ENCODE measurements at regions not wholly inside any gene's neighbourhood (a gene's known extent, or its start where the extent isn't known, plus 50 kb on each side); places are given as distances from the start of the nearest gene placed in this dataset.
"Not testable (repeated sequence)": the region's sequence is repeated elsewhere in the genome, so short reads cannot be mapped to it uniquely, and the experiment has no call there.

DNA sequence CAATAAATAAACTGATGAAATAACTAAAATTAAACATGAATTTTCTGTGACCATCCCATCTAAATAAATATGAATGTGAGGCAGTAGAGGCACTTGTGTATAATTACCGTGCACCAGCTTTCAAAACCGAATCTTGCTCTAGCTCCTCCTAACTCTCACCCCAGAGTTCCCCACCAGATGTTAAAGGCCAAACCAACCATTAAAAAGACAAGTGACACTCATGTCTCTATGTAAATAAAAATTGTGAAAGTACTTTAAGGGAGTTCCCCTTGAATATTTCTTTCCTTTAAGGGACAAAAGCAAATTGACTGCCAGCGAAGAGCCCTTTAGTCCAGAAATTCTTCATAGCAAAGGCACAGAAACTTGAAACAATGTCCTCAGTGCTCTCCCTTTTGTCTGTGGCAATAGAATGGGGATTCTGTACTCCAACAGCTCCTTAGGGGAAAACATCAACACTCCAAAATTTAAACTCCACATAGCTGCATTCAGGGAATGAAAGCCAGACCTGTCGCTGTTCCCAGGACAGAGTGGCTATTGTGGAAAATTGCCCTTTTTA, 101.7 kb upstream of the SOX21 start:
- no peak for DNase-seq

DNA sequence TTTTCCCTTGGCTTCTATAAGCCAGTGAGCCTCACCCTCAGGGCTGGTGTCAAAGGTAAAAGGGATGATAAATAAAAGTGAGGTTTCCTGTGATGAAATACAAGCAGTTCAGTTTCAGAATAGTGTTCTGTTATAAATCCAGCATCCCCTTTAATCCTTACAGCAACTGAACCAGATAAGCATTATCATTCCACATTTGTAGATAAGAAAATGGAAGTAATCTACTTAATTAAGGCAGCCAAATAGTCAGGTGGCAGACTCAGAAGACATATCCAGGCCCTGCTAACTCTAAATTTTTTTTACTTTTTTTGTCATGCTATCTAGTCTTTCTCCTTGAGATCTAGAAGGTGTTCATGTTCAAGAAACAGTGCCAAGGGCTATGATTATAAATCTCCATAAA, 99.4 kb upstream of the SOX21 start:
- DNase-seq = no peak

GRCh38 chr13:94800423-94800822, 88.1 kb upstream of the SOX21 start:
- no peak for DNase-seq

GRCh38 chr13:94799299-94799698, 87.0 kb upstream of the SOX21 start:
- no peak for DNase-seq

GRCh38 chr13:94798738-94799137, 86.4 kb upstream of the SOX21 start:
- DNase-seq = no peak

DNA sequence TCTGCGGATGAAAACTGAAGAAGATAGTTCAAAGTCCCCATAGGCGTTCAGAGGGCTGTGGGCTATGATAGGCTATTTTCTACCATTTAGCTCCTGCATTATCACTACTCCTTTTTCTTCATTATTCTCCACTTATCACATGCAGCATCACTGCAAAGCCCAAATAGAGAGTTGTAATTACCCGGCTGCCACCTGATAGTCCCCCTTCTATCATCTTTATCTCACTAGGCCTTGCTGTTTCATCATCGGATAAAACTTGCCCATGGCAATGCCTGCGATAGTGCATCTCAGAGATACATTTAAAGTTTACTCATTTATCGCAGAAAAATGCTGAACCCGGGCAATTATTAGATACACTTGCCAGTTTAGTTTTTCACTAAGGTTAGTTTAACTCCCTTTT, 82.9 kb upstream of the SOX21 start:
- DNase-seq = no peak

DNA sequence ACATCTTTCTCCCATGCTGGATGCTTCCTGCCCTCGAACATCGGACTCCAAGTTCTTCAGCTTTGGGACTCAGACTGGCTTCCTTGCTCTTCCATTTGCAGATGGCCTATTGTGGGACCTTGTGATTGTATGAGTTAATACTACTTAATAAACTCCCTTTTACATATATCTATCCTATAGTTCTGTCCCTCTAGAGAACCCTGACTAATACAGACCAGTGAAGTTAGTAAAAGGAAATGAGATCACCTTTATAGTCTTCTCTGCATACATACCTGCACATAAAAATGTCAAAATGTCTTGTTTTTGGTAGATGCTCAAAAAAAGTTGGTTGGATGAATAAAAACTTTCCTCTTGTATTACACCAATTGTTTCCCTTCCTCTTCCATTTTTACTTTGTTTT, 73.9 kb upstream of the SOX21 start:
- DNase-seq = not testable (repeated sequence)

- DNase-seq = no peak
Observed at GRCh38 chr13:94784066-94784465, 71.7 kb upstream of the SOX21 start.

GRCh38 chr13:94783489-94783888, 71.1 kb upstream of the SOX21 start:
- no peak for DNase-seq

DNA sequence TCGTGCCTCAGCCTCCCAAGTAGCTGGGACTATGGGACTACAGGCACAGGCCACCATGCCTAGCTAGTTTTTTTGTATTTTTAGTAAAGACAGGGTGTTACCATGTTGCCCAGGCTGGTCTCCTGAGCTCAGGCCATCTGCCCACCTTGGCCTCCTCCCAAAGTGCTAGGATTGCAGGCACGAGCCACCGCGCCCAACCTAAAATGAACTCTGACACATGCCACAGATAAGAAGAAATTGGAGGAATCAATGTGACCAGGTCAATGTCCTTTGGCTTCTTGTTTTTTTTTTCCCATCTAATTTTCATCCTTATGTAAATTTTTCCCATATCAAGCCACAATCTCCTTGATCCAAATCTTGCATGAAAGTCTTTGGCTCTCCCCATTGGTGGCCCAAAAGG, 68.1 kb upstream of the SOX21 start:
- DNase-seq = no peak

DNA sequence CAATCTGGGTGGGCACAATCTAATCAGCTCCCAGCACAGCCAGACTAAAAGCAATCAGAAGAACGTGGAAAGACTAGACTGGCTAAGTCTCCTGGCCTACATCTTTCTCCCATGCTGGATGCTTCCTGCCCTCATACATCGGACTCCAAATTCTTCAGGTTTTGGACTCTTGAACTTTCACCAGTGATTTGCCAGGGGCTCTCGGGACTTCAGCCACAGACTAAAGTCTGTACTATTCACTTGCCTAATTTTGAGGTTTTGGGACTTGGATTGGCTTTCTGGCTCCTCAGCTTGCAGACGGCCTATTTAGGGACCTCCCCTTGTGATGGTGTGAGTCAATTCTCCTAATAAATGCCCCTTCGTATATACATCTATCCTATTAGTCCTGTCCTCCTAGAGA, 66.6 kb upstream of the SOX21 start:
- DNase-seq = no peak

- DNase-seq = no peak
Observed at GRCh38 chr13:94778585-94778984, 66.2 kb upstream of the SOX21 start.

DNA sequence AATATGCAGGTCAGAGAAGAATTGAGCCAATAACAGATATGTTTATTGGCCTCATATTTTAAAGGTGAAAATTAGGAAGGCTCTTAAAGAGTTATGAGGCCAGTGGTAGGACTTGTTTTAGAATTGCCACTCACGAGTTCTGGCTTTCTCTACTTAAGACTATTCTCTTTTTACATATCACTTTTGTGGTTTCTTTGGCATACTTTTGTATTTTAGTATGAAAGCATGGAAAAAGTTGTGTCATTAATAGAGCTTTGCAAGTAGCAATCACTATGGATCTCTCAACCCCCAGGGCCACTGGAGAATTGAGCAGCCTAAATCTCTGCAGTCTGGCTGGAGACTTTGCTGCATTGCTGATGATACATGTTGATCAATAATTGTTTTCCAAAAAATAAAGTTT, 64.6 kb upstream of the SOX21 start:
- no peak for DNase-seq

- no peak for DNase-seq
Observed at GRCh38 chr13:94776300-94776699, 64.0 kb upstream of the SOX21 start.

GRCh38 chr13:94765814-94766213, 53.5 kb upstream of the SOX21 start:
- no peak for DNase-seq

DNA sequence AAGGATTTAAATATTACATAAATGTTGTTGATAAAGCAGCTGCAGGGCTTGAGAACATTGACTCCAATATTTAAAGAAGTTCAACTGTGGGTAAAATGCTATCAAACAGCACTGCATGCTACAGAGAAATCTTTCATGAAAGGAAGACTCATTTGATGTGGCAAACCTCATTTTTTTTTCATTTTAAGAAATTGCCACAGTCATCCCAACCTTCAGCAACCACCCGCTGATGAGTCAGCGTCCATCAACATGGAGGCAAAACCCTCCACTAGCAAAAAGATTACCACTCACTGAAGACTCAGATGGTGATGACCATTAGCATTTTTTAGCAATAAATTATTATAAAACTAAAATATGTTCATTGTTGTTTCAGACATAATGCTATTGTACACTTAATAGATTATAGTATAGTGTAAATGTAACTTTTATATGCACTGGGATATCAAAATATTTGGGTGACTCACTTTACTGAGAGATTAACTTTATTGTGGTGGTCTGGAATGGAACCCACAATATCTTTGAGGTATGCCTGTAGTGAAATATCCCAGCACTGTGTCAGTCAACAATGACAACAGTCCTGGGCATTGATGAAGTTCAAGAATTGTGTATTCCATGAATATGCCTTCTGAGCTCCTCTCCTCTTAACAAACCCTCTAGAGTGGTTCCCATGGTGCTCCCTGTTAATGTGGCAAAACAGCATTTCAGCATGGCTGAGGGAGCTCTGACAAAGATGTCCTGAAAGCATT, 52.4 kb upstream of the SOX21 start:
- DNase-seq = no peak
